Endothelial cell (in vitro differentiated cells): ENCODE measurements at regions not wholly inside any gene's neighbourhood (a gene's known extent, or its start where the extent isn't known, plus 50 kb on each side); places are given as distances from the start of the nearest gene placed in this dataset.

ENCODE experiments used
- DNase-seq: peaks from one replicate; pipeline ENCODE4 v3.0.0; 2021; ENCODE audit warnings: low spot score
- H3K27ac Mint-ChIP-seq: one replicate; pipeline ENCODE4 v1.8.0; 2021; ENCODE audit warnings: mixed read lengths, inconsistent platforms; ENCODE audit not compliant: unreplicated experiment
- H3K27me3 Mint-ChIP-seq: one replicate; pipeline ENCODE4 v1.8.0; 2021; ENCODE audit warnings: mild to moderate bottlenecking, moderate library complexity, mixed read lengths, inconsistent platforms; ENCODE audit not compliant: unreplicated experiment
- H3K36me3 Mint-ChIP-seq: one replicate; pipeline ENCODE4 v1.8.0; 2021; ENCODE audit warnings: mild to moderate bottlenecking, low read depth, mixed read lengths, inconsistent platforms; ENCODE audit not compliant: unreplicated experiment
- H3K4me1 Mint-ChIP-seq: one replicate; pipeline ENCODE4 v1.8.0; 2021; ENCODE audit warnings: mild to moderate bottlenecking, mixed read lengths, inconsistent platforms; ENCODE audit not compliant: unreplicated experiment
- H3K4me3 Mint-ChIP-seq: one replicate; pipeline ENCODE4 v1.8.0; 2021; ENCODE audit warnings: mild to moderate bottlenecking, mixed read lengths, inconsistent platforms; ENCODE audit not compliant: unreplicated experiment
- H3K9me3 Mint-ChIP-seq: one replicate; pipeline ENCODE4 v1.8.0; 2021; ENCODE audit warnings: mixed read lengths, inconsistent platforms; ENCODE audit not compliant: unreplicated experiment
- CTCF ChIP-seq: fragments of 200-600 bp; sonication (generic); IDR thresholded peaks from one replicate; pipeline ENCODE4 v1.5.0; 2021; ENCODE audit warnings: antibody characterized with exemption; ENCODE audit not compliant: unreplicated experiment

DNA sequence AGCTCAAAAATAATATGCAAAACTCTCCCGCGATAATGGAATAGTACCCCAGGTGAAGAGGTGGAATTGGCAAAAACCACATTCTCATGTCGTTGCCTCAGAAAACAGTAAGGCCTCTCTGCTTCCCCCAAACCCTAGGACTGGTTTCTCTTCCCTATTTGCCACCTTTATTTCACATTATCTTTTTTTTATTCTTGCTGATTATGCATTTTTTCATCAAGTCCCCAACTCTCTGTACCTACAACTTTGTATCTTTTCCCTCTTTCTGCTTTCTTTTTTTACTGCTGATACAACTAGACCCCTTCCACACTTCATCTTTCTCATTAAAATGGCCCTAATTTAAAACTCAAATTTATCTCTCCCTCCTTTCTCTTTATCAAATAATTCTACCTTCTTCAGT is 1472.2 kb downstream of the SUCLG1 start:
- H3K27ac Mint-ChIP-seq: no peak overlapping the region
- no peaks in the 10 kb centered on the region for H3K36me3 Mint-ChIP-seq

DNA sequence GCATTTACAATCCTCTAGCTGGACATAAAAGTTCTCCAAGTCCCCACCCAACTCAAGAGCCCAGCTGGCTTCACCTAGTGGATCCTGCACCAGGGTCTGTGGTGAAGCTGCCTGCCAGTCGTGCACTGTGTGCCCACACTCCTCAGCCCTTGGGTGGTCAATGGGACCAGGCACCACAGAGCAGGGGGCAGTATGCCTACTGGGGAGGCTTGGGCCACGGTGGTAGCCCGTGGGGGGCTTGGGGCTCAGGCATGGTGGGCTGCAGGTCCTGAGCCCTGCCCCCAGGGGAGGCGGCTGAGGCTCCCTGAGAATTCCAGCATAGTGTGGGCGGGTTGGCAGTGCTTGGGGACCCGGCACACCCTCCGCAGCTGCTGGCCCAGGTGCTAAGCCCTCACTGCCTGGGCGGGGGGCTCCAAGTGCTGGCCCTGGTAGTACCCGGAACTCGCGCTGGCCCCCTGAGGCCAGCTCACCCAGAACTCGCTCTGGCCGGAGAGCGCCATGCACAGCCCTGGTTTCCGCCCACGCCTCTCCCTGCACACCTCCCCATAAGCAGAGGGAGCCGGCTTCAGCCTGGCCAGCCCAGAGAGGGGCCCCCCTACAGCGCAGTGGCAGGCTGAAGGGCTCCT is 1473.4 kb downstream of the SUCLG1 start:
- Mint-ChIP-seq H3K9me3 (no peaks in the 10 kb centered on the region), H3K27ac (no peak overlapping the region), H3K27me3 (peaks cover 2% of the 10 kb centered on the region), H3K4me3 (no peak overlapping the region), H3K36me3 (no peaks in the 10 kb centered on the region), H3K4me1 (no peaks in the 10 kb centered on the region)
- no peak for TF ChIP-seq CTCF
- no peak for DNase-seq

More for the DNA sequence above, 1472.2 kb downstream of the SUCLG1 start:
- peaks cover 2% of the 10 kb centered on the region for H3K27me3 Mint-ChIP-seq
- DNase-seq: no peak
- H3K4me3 Mint-ChIP-seq: no peak overlapping the region
- no peaks in the 10 kb centered on the region for H3K4me1 Mint-ChIP-seq
- TF ChIP-seq CTCF: no peak
- H3K9me3 Mint-ChIP-seq: no peaks in the 10 kb centered on the region

GRCh38 chr2:82968358-82968757 is 1490.7 kb downstream of the SUCLG1 start:
- H3K4me3 Mint-ChIP-seq: no peak overlapping the region
- no peaks in the 10 kb centered on the region for H3K4me1 Mint-ChIP-seq
- H3K9me3 Mint-ChIP-seq: no peaks in the 10 kb centered on the region
- H3K27me3 Mint-ChIP-seq: no peaks in the 10 kb centered on the region
- no peak overlapping the region for H3K27ac Mint-ChIP-seq
- DNase-seq: no peak
- no peaks in the 10 kb centered on the region for H3K36me3 Mint-ChIP-seq
- no peak for TF ChIP-seq CTCF

GRCh38 chr2:82964341-82964740 is 1494.7 kb downstream of the SUCLG1 start:
- DNase-seq: no peak
- no peak overlapping the region for H3K27ac Mint-ChIP-seq
- H3K27me3 Mint-ChIP-seq: no peaks in the 10 kb centered on the region
- H3K4me3 Mint-ChIP-seq: no peak overlapping the region
- no peak for TF ChIP-seq CTCF
- H3K9me3 Mint-ChIP-seq: no peaks in the 10 kb centered on the region
- H3K36me3 Mint-ChIP-seq: no peaks in the 10 kb centered on the region
- no peaks in the 10 kb centered on the region for H3K4me1 Mint-ChIP-seq

- no peaks in the 10 kb centered on the region for H3K36me3 Mint-ChIP-seq
- no peak for TF ChIP-seq CTCF
- H3K9me3 Mint-ChIP-seq: no peaks in the 10 kb centered on the region
- no peaks in the 10 kb centered on the region for H3K27me3 Mint-ChIP-seq
- no peaks in the 10 kb centered on the region for H3K4me1 Mint-ChIP-seq
- H3K4me3 Mint-ChIP-seq: no peak overlapping the region
- H3K27ac Mint-ChIP-seq: no peak overlapping the region
- no peak for DNase-seq
These were observed 1499.4 kb downstream of the SUCLG1 start for GRCh38 chr2:82959727-82960126.
